GM12878 (cell line): ENCODE measurements at regions not wholly inside any gene's neighbourhood (a gene's known extent, or its start where the extent isn't known, plus 50 kb on each side); places are given as distances from the start of the nearest gene placed in this dataset.

Experiments used
- ATAC-seq: fragments of 200-7000 bp; cut with Tn5 transposase; 3 replicates; pipeline ENCODE4 v1.9.1; 2020; ENCODE audit warnings: mild to moderate bottlenecking, moderate library complexity
- BruUV-seq: library from RNA; stranded (reverse); fragments of 400-500 nt; replicated peaks from 2 replicates; lab custom pipeline; 2021; lab: Mats Ljungman, UMichigan
- CTCF ChIA-PET: fragments of 300-600 bp; sonication (Branson Sonifier 250); formaldehyde crosslinking; extraction: SDS; loops from one replicate; lab custom pipeline; 2021; ENCODE audit warnings: inconsistent platforms; lab: Yijun Ruan, JAX
- POLR2A ChIA-PET: fragments of 350-600 bp; formaldehyde crosslinking; extraction: SDS; loops from one replicate; lab custom pipeline; 2021; ENCODE audit warnings: inconsistent platforms; lab: Charles Lee
- RAD21 ChIA-PET: fragments of 300-600 bp; sonication (Branson Sonifier 250); formaldehyde crosslinking; loops from one replicate; lab custom pipeline; 2023; ENCODE audit warnings: antibody characterized with exemption; ENCODE audit not compliant: unreplicated experiment; lab: Charles Lee
- SMC1A ChIA-PET: fragments of 300-600 bp; sonication (Branson Sonifier 250); formaldehyde crosslinking; loops from one replicate; lab custom pipeline; 2023; ENCODE audit not compliant: unreplicated experiment, uncharacterized antibody; lab: Charles Lee
- DNase-seq: peaks from one replicate; pipeline ENCODE4 v3.0.0-alpha.2; 2011; ENCODE audit warnings: low read depth, low spot score
- FAIRE-seq: peaks from 3 replicates; lab custom pipeline; 2011; peaks lifted over from hg19 to GRCh38; lab: Jason Lieb, UNC
- H2AFZ ChIP-seq: 2 replicates; pipeline ENCODE4 v1.6.0; 2011; ENCODE audit warnings: low read depth, low read length, control low read depth; ENCODE audit not compliant: control insufficient read depth
- H3K27ac ChIP-seq: 2 replicates; pipeline ENCODE4 v1.5.1; 2011; ENCODE audit warnings: control low read depth; ENCODE audit not compliant: control insufficient read depth, insufficient read depth
- H3K27me3 ChIP-seq, 2 experiments: replicated peaks in 1 of 2; 2 replicates each; pipeline versions ENCODE4 v1.6.0 to v1.6.1; 2011; ENCODE audit warnings: low read length in 1 of 2; ENCODE audit not compliant: control insufficient read depth in 2 of 2, insufficient read depth in 2 of 2
- H3K36me3 ChIP-seq, 2 experiments: 2 replicates each; pipeline ENCODE4 v1.5.1; 2011; ENCODE audit warnings: low read length in 1 of 2; ENCODE audit not compliant: control insufficient read depth in 2 of 2, insufficient read depth in 2 of 2
- H3K4me1 ChIP-seq: 2 replicates; pipeline ENCODE4 v1.6.1; 2011; ENCODE audit warnings: mild to moderate bottlenecking, low read length, moderate library complexity, mixed read lengths; ENCODE audit not compliant: control insufficient read depth, insufficient read depth
- H3K4me2 ChIP-seq: 2 replicates; pipeline ENCODE4 v1.6.0; 2011; ENCODE audit warnings: control low read depth; ENCODE audit not compliant: control insufficient read depth, insufficient read depth
- H3K4me3 ChIP-seq: fragments of 200-600 bp; sonication (generic); 2 replicates; pipeline ENCODE4 v1.5.1; 2016
- H3K79me2 ChIP-seq: 2 replicates; pipeline ENCODE4 v1.6.0; 2011; ENCODE audit warnings: low read length; ENCODE audit not compliant: control insufficient read depth, insufficient read depth
- H3K9ac ChIP-seq: 2 replicates; pipeline ENCODE4 v1.8.0; 2011; ENCODE audit warnings: low read length, control low read depth, mixed read lengths; ENCODE audit not compliant: control insufficient read depth, insufficient read depth
- H3K9me3 ChIP-seq: replicated peaks from 3 replicates; pipeline ENCODE4 v1.5.1; 2011; ENCODE audit warnings: mild to moderate bottlenecking, low read length; ENCODE audit not compliant: control insufficient read depth, insufficient read depth
- H4K20me1 ChIP-seq: 2 replicates; pipeline ENCODE4 v1.6.0; 2011; ENCODE audit not compliant: control insufficient read depth, insufficient read depth
- ASH2L ChIP-seq: fragments of 300-600, 200-600 bp; sonication (generic); IDR thresholded peaks from 2 replicates; pipeline ENCODE4 v1.6.1; 2017; ENCODE audit warnings: low read depth, mild to moderate bottlenecking, borderline replicate concordance
- BCL11A ChIP-seq: IDR thresholded peaks from 2 replicates; pipeline ENCODE4 v1.6.1; 2011; ENCODE audit warnings: low read depth, low read length
- BMI1 ChIP-seq: fragments of 450-650 bp; IDR thresholded peaks from 2 replicates; pipeline ENCODE4 v1.6.1; 2016; ENCODE audit warnings: mild to moderate bottlenecking, moderate library complexity, borderline replicate concordance
- CBX5 ChIP-seq: sonication (generic); IDR thresholded peaks from 2 replicates; pipeline ENCODE4 v1.6.1; 2016; ENCODE audit warnings: low read depth, moderate library complexity, mild to moderate bottlenecking, inconsistent platforms
- EED ChIP-seq: sonication (generic); IDR thresholded peaks from 2 replicates; pipeline ENCODE4 v1.6.1; 2016; ENCODE audit warnings: antibody characterized with exemption, low read depth
- ETV6 ChIP-seq, 2 experiments: fragments of 450-650 bp in 1 of 2; IDR thresholded peaks in 1 of 2; conservative IDR thresholded peaks in 1 of 2; 2 replicates each; pipeline ENCODE4 v1.6.1; 2014; ENCODE audit warnings: antibody characterized with exemption in 1 of 2, borderline replicate concordance in 1 of 2, low read depth in 1 of 2, mild to moderate bottlenecking in 1 of 2, moderate library complexity in 1 of 2
- GABPA ChIP-seq: IDR thresholded peaks from 2 replicates; pipeline ENCODE4 v1.6.1; 2014; ENCODE audit warnings: antibody characterized with exemption, low read depth, mild to moderate bottlenecking, inconsistent platforms
- HCFC1 ChIP-seq: fragments of 150-350 bp; IDR thresholded peaks from 2 replicates; pipeline ENCODE4 v1.6.1; 2014; ENCODE audit warnings: low read length
- HDAC2 ChIP-seq: fragments of 200-600 bp; sonication (generic); IDR thresholded peaks from 2 replicates; pipeline ENCODE4 v1.6.1; 2017
- NFIC ChIP-seq: IDR thresholded peaks from 2 replicates; pipeline ENCODE4 v1.6.1; 2012; ENCODE audit warnings: low read depth, mild to moderate bottlenecking, inconsistent platforms, low read length, moderate library complexity
- SIN3A ChIP-seq: IDR thresholded peaks from 2 replicates; pipeline ENCODE4 v1.6.1; 2012; ENCODE audit warnings: low read depth, low read length, improper control_type of control experiment
- SMARCA5 ChIP-seq: fragments of 450-650 bp; IDR thresholded peaks from 2 replicates; pipeline ENCODE4 v1.6.1; 2017; ENCODE audit warnings: mild to moderate bottlenecking
- ZBED1 ChIP-seq: IDR thresholded peaks from 2 replicates; pipeline ENCODE4 v1.6.1; 2016; ENCODE audit warnings: borderline replicate concordance
- ZNF217 ChIP-seq: fragments of 450-650 bp; IDR thresholded peaks from 2 replicates; pipeline ENCODE4 v1.6.1; 2017; ENCODE audit warnings: antibody characterized with exemption, mild to moderate bottlenecking
- ZSCAN29 ChIP-seq: fragments of 450-650 bp; IDR thresholded peaks from 2 replicates; pipeline ENCODE4 v1.6.1; 2017; ENCODE audit warnings: mild to moderate bottlenecking, moderate library complexity
- ZZZ3 ChIP-seq: IDR thresholded peaks from 2 replicates; pipeline ENCODE4 v1.6.1; 2011; ENCODE audit warnings: low read depth; ENCODE audit not compliant: control insufficient read depth, insufficient read length
- WGBS: methylation state at CpG from one replicate; pipeline ENCODE4 v1.1.6; 2016; ENCODE audit warnings: low lambda C conversion rate; ENCODE audit not compliant: insufficient replicate concordance, insufficient coverage; ENCODE audit errors: missing lambda C conversion rate; 5-methylcytosine and 5-hydroxymethylcytosine counted together
- in situ Hi-C: fragments of 300-500 bp; cut with MboI; formaldehyde crosslinking; loops from 9 replicates; pipeline ENCODE4 v1.14.3; 2018; ENCODE audit warnings: mixed read lengths
- intact Hi-C: fragments of 100-400 bp; cut with micrococcal nuclease; formaldehyde crosslinking; loops from one replicate; pipeline ENCODE4 v1.14.2; 2022; ENCODE audit not compliant: unreplicated experiment
- TF ChIP-seq, protein P1 (sequence below): IDR thresholded peaks from 2 replicates; pipeline ENCODE4 v1.6.1; 2011; ENCODE audit warnings: borderline replicate concordance, low read depth, mild to moderate bottlenecking, moderate library complexity, mixed read lengths, low read length; ENCODE audit not compliant: insufficient read depth; ENCODE audit errors: extremely low read length
- TF ChIP-seq, protein P2 (sequence below): IDR thresholded peaks from 2 replicates; pipeline ENCODE4 v1.6.1; 2012; ENCODE audit warnings: low read depth, low read length, improper control_type of control experiment
- TF ChIP-seq, protein P3 (sequence below): fragments of 450-650 bp; IDR thresholded peaks from 2 replicates; pipeline ENCODE4 v1.6.1; 2016; ENCODE audit warnings: mild to moderate bottlenecking

DNA sequence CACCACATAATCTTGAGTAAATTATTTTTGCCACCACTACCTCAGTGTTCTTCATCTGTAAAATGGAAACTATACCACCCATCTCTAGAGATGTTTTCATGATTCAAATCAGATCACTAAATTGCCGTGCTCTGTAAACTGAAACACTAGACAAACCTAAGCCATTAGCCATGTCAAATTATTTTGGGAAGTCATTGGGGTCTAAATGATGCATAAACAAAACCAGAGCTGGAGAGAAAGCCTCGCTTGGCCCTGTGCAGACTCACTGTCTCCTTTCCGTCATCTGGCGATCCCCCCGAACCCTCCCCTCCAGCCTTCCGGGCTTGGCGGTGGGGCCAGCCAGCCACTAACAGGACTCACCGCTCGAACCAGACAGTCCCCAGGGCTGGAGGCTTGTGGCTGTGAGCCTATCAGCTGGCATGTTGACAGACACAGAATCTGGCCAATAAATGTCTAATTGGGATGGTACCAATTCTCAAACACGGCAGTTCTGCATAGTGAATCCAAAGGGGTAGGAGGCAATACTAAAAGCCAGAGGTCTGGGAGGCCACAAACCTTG is 256.5 kb downstream of the SEC61B start:
- no peak for FAIRE-seq
- ChIA-PET CTCF (no interaction called here), RAD21 (no interaction called here), POLR2A (no interaction called here)
- in situ Hi-C loops = no loop called here
- Histone ChIP-seq H3K9ac (no peak overlapping the region), H3K79me2 (no peaks in the 10 kb centered on the region), H3K27ac (no peak overlapping the region), H3K36me3 (no peaks in the 10 kb centered on the region), H3K9me3 (no peaks in the 10 kb centered on the region), H4K20me1 (no peaks in the 10 kb centered on the region)
- no peak for DNase-seq
- intact Hi-C loops = no loop called here
- 3% methylated on average over 10 of the region's 10 CpGs for WGBS
- ATAC-seq = no peak
- no peak for TF ChIP-seq SIN3A
- TF ChIP-seq CBX5 = no peak
- no peak for TF ChIP-seq HCFC1
- TF ChIP-seq ZSCAN29 = no peak
- TF ChIP-seq GABPA = no peak
- no peak for TF ChIP-seq SMARCA5
- TF ChIP-seq HDAC2 = no peak
- no peak for TF ChIP-seq ASH2L
- TF ChIP-seq ZNF217 = no peak
- TF ChIP-seq, protein P1, sequence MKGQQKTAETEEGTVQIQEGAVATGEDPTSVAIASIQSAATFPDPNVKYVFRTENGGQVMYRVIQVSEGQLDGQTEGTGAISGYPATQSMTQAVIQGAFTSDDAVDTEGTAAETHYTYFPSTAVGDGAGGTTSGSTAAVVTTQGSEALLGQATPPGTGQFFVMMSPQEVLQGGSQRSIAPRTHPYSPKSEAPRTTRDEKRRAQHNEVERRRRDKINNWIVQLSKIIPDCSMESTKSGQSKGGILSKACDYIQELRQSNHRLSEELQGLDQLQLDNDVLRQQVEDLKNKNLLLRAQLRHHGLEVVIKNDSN = no peak
- TF ChIP-seq ETV6 (conservative IDR thresholded peaks at IDR 0.05 in 1 of 2, IDR thresholded peaks at IDR 0.05 in 1 of 2; ENCODE audit: borderline replicate concordance in 1 of 2, low read depth in 1 of 2) = no peak
- TF ChIP-seq BMI1 = no peak
- no peak for TF ChIP-seq BCL11A
- TF ChIP-seq, protein P2, sequence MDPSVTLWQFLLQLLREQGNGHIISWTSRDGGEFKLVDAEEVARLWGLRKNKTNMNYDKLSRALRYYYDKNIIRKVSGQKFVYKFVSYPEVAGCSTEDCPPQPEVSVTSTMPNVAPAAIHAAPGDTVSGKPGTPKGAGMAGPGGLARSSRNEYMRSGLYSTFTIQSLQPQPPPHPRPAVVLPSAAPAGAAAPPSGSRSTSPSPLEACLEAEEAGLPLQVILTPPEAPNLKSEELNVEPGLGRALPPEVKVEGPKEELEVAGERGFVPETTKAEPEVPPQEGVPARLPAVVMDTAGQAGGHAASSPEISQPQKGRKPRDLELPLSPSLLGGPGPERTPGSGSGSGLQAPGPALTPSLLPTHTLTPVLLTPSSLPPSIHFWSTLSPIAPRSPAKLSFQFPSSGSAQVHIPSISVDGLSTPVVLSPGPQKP = no peak
- TF ChIP-seq, protein P3, sequence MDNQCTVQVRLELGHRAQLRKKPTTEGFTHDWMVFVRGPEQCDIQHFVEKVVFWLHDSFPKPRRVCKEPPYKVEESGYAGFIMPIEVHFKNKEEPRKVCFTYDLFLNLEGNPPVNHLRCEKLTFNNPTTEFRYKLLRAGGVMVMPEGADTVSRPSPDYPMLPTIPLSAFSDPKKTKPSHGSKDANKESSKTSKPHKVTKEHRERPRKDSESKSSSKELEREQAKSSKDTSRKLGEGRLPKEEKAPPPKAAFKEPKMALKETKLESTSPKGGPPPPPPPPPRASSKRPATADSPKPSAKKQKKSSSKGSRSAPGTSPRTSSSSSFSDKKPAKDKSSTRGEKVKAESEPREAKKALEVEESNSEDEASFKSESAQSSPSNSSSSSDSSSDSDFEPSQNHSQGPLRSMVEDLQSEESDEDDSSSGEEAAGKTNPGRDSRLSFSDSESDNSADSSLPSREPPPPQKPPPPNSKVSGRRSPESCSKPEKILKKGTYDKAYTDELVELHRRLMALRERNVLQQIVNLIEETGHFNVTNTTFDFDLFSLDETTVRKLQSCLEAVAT = no peak
- no peak for TF ChIP-seq EED
- TF ChIP-seq ZZZ3 = no peak
- TF ChIP-seq ZBED1 = no peak
- no peak for TF ChIP-seq NFIC
- TF ChIP-seq, all 136 proteins: peak for 0
- H3K4me3 ChIP-seq = no peak overlapping the region
- SMC1A ChIA-PET = interaction anchor here (1.1 to 2.6 kb wide), 3 partner anchors 10 to 90 kb away, joined by 3 to 10 read pairs (median 3); no protein-coding TSS in a partner anchor
- H3K27me3 ChIP-seq = no peaks in the 10 kb centered on the region
- no peak overlapping the region for H2AFZ ChIP-seq
- H3K4me1 ChIP-seq = no peaks in the 10 kb centered on the region
- no peak overlapping the region for H3K4me2 ChIP-seq
- BruUV-seq = no TSS peak
